Kidney epithelial cell (primary cell): ENCODE measurements at regions not wholly inside any gene's neighbourhood (a gene's known extent, or its start where the extent isn't known, plus 50 kb on each side); places are given as distances from the start of the nearest gene placed in this dataset.
"Not testable (repeated sequence)": the region's sequence is repeated elsewhere in the genome, so short reads cannot be mapped to it uniquely, and the experiment has no call there.

ENCODE experiments used
- DNase-seq: peaks from one replicate; pipeline ENCODE4 v3.0.0-alpha.2; 2010; ENCODE audit warnings: low read depth
- H3K27me3 ChIP-seq: 2 replicates; pipeline ENCODE4 v1.6.0; 2011; ENCODE audit warnings: low read length; ENCODE audit not compliant: control insufficient read depth, insufficient read depth
- H3K36me3 ChIP-seq: 2 replicates; pipeline ENCODE4 v1.5.1; 2011; ENCODE audit warnings: low read length; ENCODE audit not compliant: control insufficient read depth, insufficient read depth
- H3K4me3 ChIP-seq: 2 replicates; pipeline ENCODE4 v1.5.1; 2011; ENCODE audit warnings: low read depth, mild to moderate bottlenecking, control low read depth, low read length
- CTCF ChIP-seq: IDR thresholded peaks from 2 replicates; pipeline ENCODE4 v1.5.1; 2011; ENCODE audit warnings: mild to moderate bottlenecking, moderate library complexity, low read length, control low read depth, inconsistent platforms; ENCODE audit not compliant: insufficient read depth, poor library complexity, severe bottlenecking

GRCh38 chr4:145278341-145279121 is 98.1 kb upstream of the OTUD4 start:
- no peak overlapping the region for H3K4me3 ChIP-seq
- no peaks in the 10 kb centered on the region for H3K27me3 ChIP-seq
- DNase-seq, result no peak
- H3K36me3 ChIP-seq, result no peaks in the 10 kb centered on the region
- no peak for TF ChIP-seq CTCF

- Histone ChIP-seq H3K4me3 (no peak overlapping the region), H3K36me3 (no peaks in the 10 kb centered on the region), H3K27me3 (no peaks in the 10 kb centered on the region)
- no peak for DNase-seq
- no peak for TF ChIP-seq CTCF
These were observed 96.6 kb upstream of the OTUD4 start for GRCh38 chr4:145277011-145277410.

- Histone ChIP-seq H3K36me3 (no peaks in the 10 kb centered on the region), H3K27me3 (no peaks in the 10 kb centered on the region), H3K4me3 (no peak overlapping the region)
- DNase-seq, result no peak
- no peak for TF ChIP-seq CTCF
These were observed 95.7 kb upstream of the OTUD4 start for GRCh38 chr4:145276050-145276449.

DNA sequence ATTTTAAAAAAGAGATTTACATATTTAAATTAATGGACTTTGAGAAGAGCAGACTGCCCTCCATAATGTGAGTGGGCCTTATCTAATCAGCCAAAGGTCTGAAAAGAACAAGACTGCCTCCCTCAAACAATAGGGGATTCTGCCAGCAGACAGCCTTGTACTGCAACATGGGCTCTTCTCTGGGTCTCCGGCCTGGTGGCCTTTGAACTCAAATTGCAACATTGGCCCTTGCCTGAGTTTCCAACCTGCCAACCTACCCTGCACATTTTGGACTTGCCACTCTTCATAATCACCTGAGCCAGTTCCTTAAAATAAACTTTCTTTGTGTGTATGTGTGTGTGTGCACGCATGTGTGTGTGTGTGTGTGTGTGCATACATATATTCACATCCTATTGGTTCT is 90.8 kb upstream of the OTUD4 start:
- TF ChIP-seq CTCF, result no peak
- H3K27me3 ChIP-seq, result no peaks in the 10 kb centered on the region
- H3K4me3 ChIP-seq, result no peak overlapping the region
- no peaks in the 10 kb centered on the region for H3K36me3 ChIP-seq
- DNase-seq, result no peak

GRCh38 chr4:145266881-145267280 is 86.5 kb upstream of the OTUD4 start:
- H3K36me3 ChIP-seq, result no peaks in the 10 kb centered on the region
- H3K27me3 ChIP-seq, result no peaks in the 10 kb centered on the region
- DNase-seq, result no peak
- no peak overlapping the region for H3K4me3 ChIP-seq
- no peak for TF ChIP-seq CTCF

- no peaks in the 10 kb centered on the region for H3K27me3 ChIP-seq
- H3K36me3 ChIP-seq, result no peaks in the 10 kb centered on the region
- no peak for TF ChIP-seq CTCF
- no peak for DNase-seq
- no peak overlapping the region for H3K4me3 ChIP-seq
These were observed 79.7 kb upstream of the OTUD4 start for GRCh38 chr4:145260091-145260490.

GRCh38 chr4:145255311-145255710 is 74.9 kb upstream of the OTUD4 start:
- DNase-seq, H3K4me3 ChIP-seq, H3K27me3 ChIP-seq, H3K36me3 ChIP-seq: not testable (repeated sequence)
